ENCODE measurements at regions not wholly inside any gene's neighbourhood (a gene's known extent, or its start where the extent isn't known, plus 50 kb on each side); places are given as distances from the start of the nearest gene placed in this dataset.

GRCh38 chr3:104281713-104282112 is 1085.0 kb upstream of the ALCAM start:
- no peak for TF ChIP-seq CTCF (IDR thresholded peaks at IDR 0.05; ENCODE audit: insufficient read depth, low read depth, low read length, missing control alignments)
- H3K4me3 ChIP-seq (ENCODE audit: low read depth, low read length), result no peak overlapping the region
- no peak for DNase-seq (ENCODE audit: low read depth)

GRCh38 chr3:104286645-104287044 is 1080.1 kb upstream of the ALCAM start:
- TF ChIP-seq CTCF (IDR thresholded peaks at IDR 0.05; ENCODE audit: insufficient read depth, low read depth, low read length, missing control alignments), result no peak
- no peak overlapping the region for H3K4me3 ChIP-seq (ENCODE audit: low read depth, low read length)
- no peak for DNase-seq (ENCODE audit: low read depth)

GRCh38 chr3:104291437-104291851 is 1075.3 kb upstream of the ALCAM start:
- TF ChIP-seq CTCF (IDR thresholded peaks at IDR 0.05; ENCODE audit: insufficient read depth, low read depth, low read length, missing control alignments), result no peak
- H3K4me3 ChIP-seq (ENCODE audit: low read depth, low read length), result peak overlapping the region; percentile 15; the same call in 1 of the 2 replicates
- peak; percentile 8 for DNase-seq (ENCODE audit: low read depth)

GRCh38 chr3:104291878-104292277 is 1074.8 kb upstream of the ALCAM start:
- no peak for TF ChIP-seq CTCF (IDR thresholded peaks at IDR 0.05; ENCODE audit: insufficient read depth, low read depth, low read length, missing control alignments)
- no peak for DNase-seq (ENCODE audit: low read depth)
- H3K4me3 ChIP-seq (ENCODE audit: low read depth, low read length), result no peak overlapping the region

GRCh38 chr3:104297617-104298016 is 1069.1 kb upstream of the ALCAM start:
- no peak for DNase-seq (ENCODE audit: low read depth)
- no peak overlapping the region for H3K4me3 ChIP-seq (ENCODE audit: low read depth, low read length)
- TF ChIP-seq CTCF (IDR thresholded peaks at IDR 0.05; ENCODE audit: insufficient read depth, low read depth, low read length, missing control alignments), result no peak

GRCh38 chr3:104298662-104299061 is 1068.0 kb upstream of the ALCAM start:
- TF ChIP-seq CTCF (IDR thresholded peaks at IDR 0.05; ENCODE audit: insufficient read depth, low read depth, low read length, missing control alignments), result no peak
- no peak for DNase-seq (ENCODE audit: low read depth)
- H3K4me3 ChIP-seq (ENCODE audit: low read depth, low read length), result no peak overlapping the region

GRCh38 chr3:104316118-104316517 is 1050.6 kb upstream of the ALCAM start:
- no peak for TF ChIP-seq CTCF (IDR thresholded peaks at IDR 0.05; ENCODE audit: insufficient read depth, low read depth, low read length, missing control alignments)
- DNase-seq (ENCODE audit: low read depth), result no peak
- no peak overlapping the region for H3K4me3 ChIP-seq (ENCODE audit: low read depth, low read length)
